ENCODE measurements at regions not wholly inside any gene's neighbourhood (a gene's known extent, or its start where the extent isn't known, plus 50 kb on each side); places are given as distances from the start of the nearest gene placed in this dataset.

GRCh38 chr7:136066304-136067143, 89.4 kb upstream of the MTPN start:
- no peak for DNase-seq (ENCODE audit: low read depth)

GRCh38 chr7:136064627-136065237, 87.6 kb upstream of the MTPN start:
- no peak for DNase-seq (ENCODE audit: low read depth)

- no peak for DNase-seq (ENCODE audit: low read depth)
Observed at GRCh38 chr7:136064081-136064480, 86.9 kb upstream of the MTPN start.

GRCh38 chr7:136063326-136063666, 86.1 kb upstream of the MTPN start:
- no peak for DNase-seq (ENCODE audit: low read depth)

GRCh38 chr7:136062625-136063325, 85.6 kb upstream of the MTPN start:
- no peak for DNase-seq (ENCODE audit: low read depth)

GRCh38 chr7:136061433-136061832, 84.3 kb upstream of the MTPN start:
- no peak for DNase-seq (ENCODE audit: low read depth)

GRCh38 chr7:136058546-136058945, 81.4 kb upstream of the MTPN start:
- DNase-seq (ENCODE audit: low read depth): no peak

GRCh38 chr7:136057509-136057908, 80.3 kb upstream of the MTPN start:
- DNase-seq (ENCODE audit: low read depth): no peak

GRCh38 chr7:136056651-136057231, 79.6 kb upstream of the MTPN start:
- no peak for DNase-seq (ENCODE audit: low read depth)

- DNase-seq (ENCODE audit: low read depth): no peak
Observed at GRCh38 chr7:136055266-136055665, 78.1 kb upstream of the MTPN start.

GRCh38 chr7:136053689-136054485, 76.7 kb upstream of the MTPN start:
- no peak for DNase-seq (ENCODE audit: low read depth)

GRCh38 chr7:136051203-136051928, 74.2 kb upstream of the MTPN start:
- DNase-seq (ENCODE audit: low read depth): no peak

- DNase-seq (ENCODE audit: low read depth): no peak
Observed at GRCh38 chr7:136050462-136050847, 73.3 kb upstream of the MTPN start.

- DNase-seq (ENCODE audit: low read depth): no peak
Observed at GRCh38 chr7:136049818-136050461, 72.8 kb upstream of the MTPN start.

- DNase-seq (ENCODE audit: low read depth): no peak
Observed at GRCh38 chr7:136049117-136049516, 72.0 kb upstream of the MTPN start.

- DNase-seq (ENCODE audit: low read depth): no peak
Observed at GRCh38 chr7:136046548-136046947, 69.4 kb upstream of the MTPN start.

- DNase-seq (ENCODE audit: low read depth): no peak
Observed at GRCh38 chr7:136045992-136046391, 68.8 kb upstream of the MTPN start.

- DNase-seq (ENCODE audit: low read depth): no peak
Observed at GRCh38 chr7:136045181-136045580, 68.0 kb upstream of the MTPN start.

- DNase-seq (ENCODE audit: low read depth): no peak
Observed at GRCh38 chr7:136039577-136040345, 62.6 kb upstream of the MTPN start.

GRCh38 chr7:136036336-136036735, 59.2 kb upstream of the MTPN start:
- DNase-seq (ENCODE audit: low read depth): no peak

All from activated T-cell treated with anti-CD3 and anti-CD28 coated beads for 24 hours (primary cell).